GM18499 (cell line): ENCODE measurements at regions not wholly inside any gene's neighbourhood (a gene's known extent, or its start where the extent isn't known, plus 50 kb on each side); places are given as distances from the start of the nearest gene placed in this dataset.

Experiments
- ATAC-seq: cut with Tn5 transposase; IDR thresholded peaks from one replicate; pipeline ENCODE4 v1.9.1; 2021; ENCODE audit warnings: moderate number of reproducible peaks; ENCODE audit not compliant: insufficient read depth, unreplicated experiment

- ATAC-seq, result no peak
Measured at GRCh38 chr6:12379181-12379580, 89.0 kb downstream of the EDN1 start.

DNA sequence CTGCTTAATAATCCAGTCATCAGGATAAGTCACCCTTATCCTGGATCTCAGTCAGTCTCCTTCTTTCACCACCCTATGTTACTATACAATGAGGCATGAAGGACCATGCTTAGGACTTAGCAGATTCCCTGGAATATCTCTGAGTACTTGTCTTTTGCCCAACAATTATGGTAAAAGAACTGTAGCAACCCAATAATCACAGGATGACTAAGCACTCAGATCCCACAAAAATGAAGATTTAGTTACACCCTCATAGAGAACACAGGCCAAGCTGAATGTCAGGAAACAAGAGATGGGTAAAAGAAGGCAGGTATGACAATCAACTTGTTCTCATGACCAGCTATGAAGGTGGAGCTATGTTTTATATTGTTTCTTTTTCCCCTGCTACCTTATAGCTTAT is 91.4 kb downstream of the EDN1 start:
- no peak for ATAC-seq

- no peak for ATAC-seq
Measured at GRCh38 chr6:12383448-12383847, 93.3 kb downstream of the EDN1 start.

- ATAC-seq, result no peak
Measured at GRCh38 chr6:12384357-12384912, 94.3 kb downstream of the EDN1 start.

GRCh38 chr6:12385316-12385715 is 95.2 kb downstream of the EDN1 start:
- ATAC-seq, result no peak

DNA sequence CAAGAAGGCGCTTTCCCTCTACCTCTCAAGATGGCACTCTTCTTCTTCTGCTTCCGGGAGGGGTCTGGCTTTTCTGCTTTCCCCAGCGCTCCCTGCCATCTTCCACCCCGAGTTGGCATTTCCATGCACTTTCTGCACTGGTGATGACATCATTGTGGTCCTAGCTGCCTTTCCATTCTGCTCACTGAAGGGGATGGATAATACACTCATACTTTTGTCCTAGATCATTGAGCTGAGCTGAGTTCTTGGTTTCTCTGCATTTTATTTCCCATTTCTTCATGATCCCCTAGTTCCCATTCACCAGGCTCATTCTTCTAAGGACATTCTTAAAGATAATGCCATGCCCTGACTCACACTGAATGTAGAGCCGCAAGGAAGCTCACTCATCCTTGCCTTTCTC is 96.7 kb downstream of the EDN1 start:
- ATAC-seq, result no peak

GRCh38 chr6:12391472-12391871 is 101.3 kb downstream of the EDN1 start:
- no peak for ATAC-seq

GRCh38 chr6:12392490-12392889 is 102.3 kb downstream of the EDN1 start:
- ATAC-seq, result no peak

- ATAC-seq, result no peak
Measured at GRCh38 chr6:12393100-12393499, 102.9 kb downstream of the EDN1 start.

GRCh38 chr6:12394170-12394569 is 104.0 kb downstream of the EDN1 start:
- ATAC-seq, result no peak

DNA sequence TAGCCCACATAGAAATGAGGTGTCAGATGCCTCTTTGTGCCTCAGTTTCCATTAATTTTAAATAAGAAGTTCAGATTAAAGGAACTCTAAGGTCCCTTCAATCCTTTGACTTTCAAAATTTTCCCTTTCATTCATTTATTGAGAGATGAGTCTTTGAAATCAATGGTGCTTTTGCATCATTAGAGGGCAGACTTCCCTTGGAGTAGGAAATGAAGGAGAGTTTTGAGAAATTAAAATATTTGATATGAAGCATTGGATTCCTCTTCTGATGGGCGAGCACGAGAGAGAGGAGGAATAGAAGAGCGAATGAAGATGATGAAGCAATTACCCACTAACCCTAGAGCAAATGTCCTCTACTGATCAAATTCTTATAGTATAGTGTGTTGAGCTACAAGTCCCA is 105.7 kb downstream of the EDN1 start:
- no peak for ATAC-seq

GRCh38 chr6:12401200-12401599 is 111.0 kb downstream of the EDN1 start:
- ATAC-seq, result no peak

GRCh38 chr6:12403201-12403826 is 113.2 kb downstream of the EDN1 start:
- no peak for ATAC-seq

- no peak for ATAC-seq
Measured at GRCh38 chr6:12403947-12404647, 113.9 kb downstream of the EDN1 start.

GRCh38 chr6:12404651-12405050 is 114.5 kb downstream of the EDN1 start:
- no peak for ATAC-seq

DNA sequence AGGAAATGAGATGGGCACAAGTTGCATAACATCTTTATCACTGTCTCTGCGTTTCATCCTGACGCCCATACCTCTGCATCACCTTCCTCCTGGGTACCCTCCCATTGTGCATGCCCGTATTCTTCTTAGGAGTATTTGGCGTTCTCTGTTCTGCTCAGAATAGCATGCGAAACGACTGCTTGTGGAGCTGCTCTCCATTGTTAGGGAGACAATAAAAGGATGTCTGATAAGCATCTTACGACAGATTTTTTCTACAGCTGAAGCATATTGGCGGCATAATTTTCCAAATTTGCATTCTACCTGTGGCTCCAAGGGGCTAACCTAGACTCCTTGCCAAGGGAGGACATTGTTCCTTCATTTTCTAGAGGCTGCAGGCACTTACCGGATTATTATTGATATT is 118.6 kb downstream of the EDN1 start:
- no peak for ATAC-seq

GRCh38 chr6:12410946-12411345 is 120.8 kb downstream of the EDN1 start:
- no peak for ATAC-seq

GRCh38 chr6:12414096-12414675 is 124.0 kb downstream of the EDN1 start:
- ATAC-seq, result no peak

DNA sequence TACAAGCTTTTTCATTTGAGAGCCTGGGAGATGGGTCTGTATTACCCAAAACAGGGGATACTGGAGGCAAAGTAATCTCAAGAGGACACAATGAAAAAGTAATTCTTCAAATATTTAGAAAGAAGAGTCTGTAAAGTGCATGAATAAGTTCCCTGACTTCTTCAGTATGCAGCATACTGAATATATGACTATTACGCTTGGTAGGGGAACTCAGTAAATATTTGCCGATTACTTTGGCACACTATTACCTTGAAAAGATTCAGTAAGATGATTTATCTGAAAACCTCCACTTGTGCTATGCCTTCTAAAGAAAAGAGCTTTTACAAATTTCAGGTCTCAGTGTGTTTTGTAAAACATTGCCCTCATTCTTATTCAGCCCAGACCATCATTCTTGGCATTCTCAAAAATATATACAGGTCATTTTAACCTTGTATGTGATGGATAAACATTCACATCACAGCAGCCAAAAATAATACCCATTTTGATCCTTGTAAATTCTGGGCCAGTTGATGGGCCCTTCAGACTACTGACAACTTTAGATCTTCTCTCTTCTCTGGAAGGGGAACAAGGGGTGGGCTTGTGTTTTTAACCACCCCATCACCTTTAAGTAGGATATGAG is 125.9 kb downstream of the EDN1 start:
- no peak for ATAC-seq

GRCh38 chr6:12417191-12417590 is 127.0 kb downstream of the EDN1 start:
- ATAC-seq, result no peak

DNA sequence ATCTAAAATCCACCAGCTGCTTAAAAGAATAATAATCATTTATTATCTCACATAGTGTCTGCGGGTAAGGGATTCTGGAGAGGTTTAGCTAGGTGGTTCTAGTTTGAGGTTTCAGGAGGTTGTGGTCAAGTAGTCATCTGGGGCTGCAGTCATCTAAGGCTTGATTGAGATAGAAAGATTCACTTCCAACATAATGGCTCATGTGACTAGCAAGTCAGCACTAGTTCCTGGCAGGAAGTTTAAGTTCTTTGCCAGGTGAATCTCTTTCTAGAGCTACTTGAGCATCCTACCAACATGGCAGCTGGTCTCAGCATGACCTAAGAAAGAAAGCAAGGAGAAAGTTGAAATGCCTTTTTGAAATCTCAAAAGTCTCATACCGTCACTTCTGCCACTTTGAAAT is 128.8 kb downstream of the EDN1 start:
- ATAC-seq, result no peak
